T-helper 9 cell (primary cell): ENCODE measurements at regions not wholly inside any gene's neighbourhood (a gene's known extent, or its start where the extent isn't known, plus 50 kb on each side); places are given as distances from the start of the nearest gene placed in this dataset.
"Not testable (repeated sequence)": the region's sequence is repeated elsewhere in the genome, so short reads cannot be mapped to it uniquely, and the experiment has no call there.

Experiments
- DNase-seq: peaks from one replicate; pipeline ENCODE4 v3.0.0-alpha.2; 2020

GRCh38 chr10:31679936-31680335, 248.7 kb downstream of the ARHGAP12 start:
- DNase-seq = no peak

DNA sequence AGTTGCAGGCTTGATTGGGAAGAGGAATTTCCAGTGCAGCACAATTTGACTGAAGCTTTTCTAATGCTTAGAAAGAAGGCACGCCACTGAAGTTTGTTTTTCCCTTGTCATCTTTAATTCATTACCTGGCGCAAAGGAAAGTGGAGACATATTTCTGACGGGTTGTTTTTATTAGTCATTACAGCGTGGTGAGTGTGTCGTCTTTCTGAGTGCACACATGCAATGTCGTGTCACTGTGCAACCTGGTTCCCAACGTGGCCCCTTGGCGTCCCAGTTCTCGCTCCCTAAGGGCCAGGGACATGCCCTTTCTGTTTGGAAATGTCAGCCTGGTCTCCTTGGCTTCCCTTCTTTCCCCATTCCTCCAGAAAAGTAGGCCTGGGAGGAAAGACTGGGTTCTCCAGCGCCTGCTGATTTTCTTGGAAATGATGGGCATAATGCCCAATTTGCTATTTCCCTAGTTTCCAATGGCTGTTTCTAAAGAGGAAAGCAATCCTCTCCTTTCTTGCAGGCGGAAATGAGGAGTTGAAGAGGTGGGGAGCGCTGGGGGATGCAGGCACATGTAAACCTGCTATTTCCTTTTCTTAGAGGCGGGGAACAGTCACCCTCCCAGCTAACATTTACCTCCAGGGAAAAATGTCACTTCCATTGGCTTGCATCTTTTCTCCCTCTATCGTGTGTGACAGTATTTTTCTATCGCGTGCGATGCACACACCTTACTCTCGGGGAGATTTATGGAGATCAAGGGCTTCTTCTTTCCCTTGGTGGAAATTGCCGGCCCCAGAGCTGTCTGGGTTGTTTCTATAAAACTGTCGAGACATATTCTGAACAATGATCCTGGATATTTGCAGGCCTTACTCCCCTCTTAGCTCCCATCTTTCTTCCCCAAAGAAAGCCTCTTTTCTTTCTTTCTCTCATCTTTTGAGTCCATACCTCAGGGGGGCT, 249.8 kb downstream of the ARHGAP12 start:
- DNase-seq = no peak

GRCh38 chr10:31678139-31678536, 250.5 kb downstream of the ARHGAP12 start:
- DNase-seq = no peak

DNA sequence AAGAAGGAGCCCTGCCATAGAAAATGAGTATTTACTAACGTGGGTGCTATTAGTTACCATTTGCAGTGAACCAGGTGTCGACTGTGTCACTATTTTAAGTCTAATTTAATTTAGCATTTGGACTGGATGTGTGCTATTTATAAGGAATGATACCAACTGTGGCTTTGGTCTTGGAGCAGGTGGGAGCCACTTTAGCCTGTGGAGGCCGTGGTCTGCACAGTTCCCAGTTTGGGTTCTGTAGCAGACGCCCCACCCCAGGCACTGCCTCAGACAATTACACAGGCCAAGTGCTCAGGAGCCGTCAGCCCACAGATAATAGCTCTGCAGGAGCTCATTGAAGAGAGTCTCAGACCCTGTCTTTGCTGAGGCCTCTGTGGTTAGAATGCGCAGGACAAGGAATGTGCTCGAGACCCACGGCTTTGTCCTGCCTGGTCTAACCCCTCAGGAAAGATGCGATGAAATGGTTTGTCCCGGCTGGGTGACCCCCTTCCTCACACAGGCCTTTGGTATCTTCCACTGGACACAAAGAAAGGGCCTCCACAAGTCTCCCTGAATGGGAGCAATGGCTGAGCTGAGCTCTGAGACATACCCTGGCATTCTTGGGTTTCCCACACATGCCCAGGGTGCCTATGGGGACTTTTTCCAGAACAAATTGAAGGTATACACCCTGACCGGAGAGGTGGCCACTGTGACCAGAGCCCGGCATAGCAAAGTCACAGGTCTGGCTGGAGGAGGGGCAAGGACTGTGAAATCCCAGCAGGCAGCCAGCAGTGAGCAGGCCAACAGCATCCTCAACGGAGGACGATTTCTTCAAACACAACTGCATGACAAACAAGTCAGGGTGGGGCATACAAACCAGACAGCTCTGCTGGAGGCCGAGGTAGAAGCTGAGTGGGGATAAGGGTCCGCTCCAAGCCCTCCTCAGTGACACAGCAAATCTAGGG, 251.2 kb downstream of the ARHGAP12 start:
- DNase-seq = no peak

- DNase-seq = no peak
Observed at GRCh38 chr10:31675726-31676125, 252.9 kb downstream of the ARHGAP12 start.

- DNase-seq = no peak
Observed at GRCh38 chr10:31669357-31669756, 259.3 kb downstream of the ARHGAP12 start.

DNA sequence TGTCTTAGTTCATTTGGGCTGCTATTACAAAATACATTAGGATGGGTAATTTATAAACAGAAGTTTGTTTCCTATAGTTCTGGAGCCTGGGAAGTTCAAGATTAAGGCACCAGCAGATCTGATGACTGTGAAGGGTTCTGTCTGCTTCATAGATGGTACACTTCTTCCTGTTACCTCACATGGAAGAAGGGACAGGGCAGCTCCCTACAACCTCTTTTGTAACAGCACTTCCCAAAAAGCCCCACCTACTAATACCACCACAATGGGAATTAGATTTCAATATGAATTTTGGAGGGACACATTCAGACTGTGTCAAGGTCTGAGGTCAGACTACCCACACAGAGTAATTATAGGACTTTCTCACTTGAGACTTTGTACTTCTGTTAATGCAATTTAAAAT, 260.3 kb downstream of the ARHGAP12 start:
- DNase-seq = no peak

GRCh38 chr10:31665764-31666279, 262.8 kb downstream of the ARHGAP12 start:
- DNase-seq = not testable (repeated sequence)

DNA sequence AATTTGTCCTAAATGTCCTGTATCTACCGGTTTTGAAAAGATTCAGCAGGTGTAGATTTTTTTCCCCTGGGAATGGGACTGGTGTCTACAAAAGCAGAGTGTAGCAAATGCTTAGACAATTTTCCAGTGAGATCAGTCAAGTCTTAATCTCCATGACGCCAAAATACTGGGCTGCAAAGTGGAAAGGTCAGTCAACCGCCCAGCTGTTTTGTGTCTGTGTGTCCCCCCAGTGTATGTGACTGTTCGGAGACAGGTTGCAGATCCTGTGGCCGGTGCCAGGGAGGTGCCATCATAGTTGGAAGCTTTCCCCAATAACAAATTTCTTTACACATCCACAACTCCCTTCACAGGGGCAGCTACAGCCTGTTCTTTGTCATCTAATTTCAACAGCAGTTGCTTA, 263.8 kb downstream of the ARHGAP12 start:
- no peak for DNase-seq

DNA sequence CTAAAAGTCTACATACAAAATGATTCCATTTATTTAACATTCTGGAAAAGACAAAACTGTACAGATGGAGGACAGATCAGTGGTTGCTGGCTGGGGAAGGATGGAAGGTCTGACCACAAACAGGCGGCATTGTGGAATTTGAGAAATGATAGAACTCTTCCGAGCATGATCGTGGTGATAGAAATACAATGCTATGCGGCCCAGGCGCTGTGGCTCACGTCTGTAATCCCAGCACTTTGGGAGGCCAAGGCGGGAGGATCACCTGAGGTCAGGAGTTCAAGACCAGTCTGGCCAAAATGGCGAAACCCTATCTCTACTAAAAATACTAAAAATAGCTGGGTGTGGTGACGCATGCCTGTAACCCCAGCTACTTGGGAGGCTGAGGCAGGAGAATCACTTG, 264.6 kb downstream of the ARHGAP12 start:
- DNase-seq = not testable (repeated sequence)

DNA sequence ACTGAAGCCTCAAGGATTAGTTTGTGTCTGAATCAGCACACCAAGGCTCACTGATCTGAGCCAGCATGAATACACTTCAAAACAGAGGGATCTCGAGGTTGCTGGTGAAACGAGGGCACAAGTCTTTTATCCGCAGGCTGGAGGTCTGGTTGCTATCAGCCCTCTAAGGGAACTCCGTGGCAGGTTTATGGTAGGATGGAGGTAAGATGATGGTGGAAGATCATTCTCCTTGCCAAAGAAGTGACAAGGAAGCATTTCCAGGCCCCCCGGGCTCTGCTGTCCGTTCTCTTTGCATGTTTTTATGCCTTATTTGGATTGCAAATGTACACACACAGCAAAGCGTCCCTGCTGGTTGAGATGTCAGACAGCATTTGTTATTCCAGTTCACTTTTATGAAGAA, 268.3 kb downstream of the ARHGAP12 start:
- DNase-seq = no peak

DNA sequence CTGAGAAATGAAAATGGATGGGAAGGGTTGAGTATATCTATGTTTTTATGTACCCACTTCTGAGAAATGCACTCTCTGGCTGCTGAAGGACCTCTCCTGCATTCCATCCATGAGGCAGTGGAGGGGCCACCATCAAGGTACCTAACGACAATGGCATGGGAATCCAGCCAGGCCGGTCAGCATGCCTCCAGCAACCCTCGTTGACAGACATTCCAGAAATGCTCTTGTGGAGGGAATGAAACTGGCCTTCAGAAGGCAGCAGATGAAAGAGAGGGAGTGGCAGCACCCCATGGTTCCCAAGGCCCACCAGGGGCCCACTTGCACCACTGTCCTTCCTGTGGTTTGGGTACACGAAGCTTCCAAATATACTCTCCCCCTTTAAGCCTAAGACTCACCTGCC, 269.0 kb downstream of the ARHGAP12 start:
- no peak for DNase-seq

- no peak for DNase-seq
Observed at GRCh38 chr10:31657434-31657872, 271.2 kb downstream of the ARHGAP12 start.

- no peak for DNase-seq
Observed at GRCh38 chr10:31656851-31657433, 271.7 kb downstream of the ARHGAP12 start.

DNA sequence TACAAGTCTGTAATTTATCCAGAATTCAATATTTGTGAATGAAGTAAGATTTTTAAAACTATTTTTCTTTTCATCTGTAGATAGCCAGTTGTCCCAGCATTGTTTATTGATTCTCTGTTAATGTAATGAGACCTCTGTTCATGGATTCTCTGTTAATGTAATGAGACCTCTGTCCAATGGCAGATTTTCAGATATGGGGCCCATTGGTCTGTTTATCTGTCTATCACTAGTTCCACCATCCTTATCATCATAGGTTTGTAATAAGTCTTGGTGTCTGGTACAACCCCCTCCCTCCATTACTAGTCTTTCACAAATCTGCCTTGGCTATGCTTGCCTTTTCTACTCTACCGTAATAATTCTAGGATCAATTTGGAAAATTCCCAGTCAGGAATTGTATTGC, 276.6 kb downstream of the ARHGAP12 start:
- no peak for DNase-seq

GRCh38 chr10:31650010-31650409, 278.6 kb downstream of the ARHGAP12 start:
- DNase-seq = no peak

- DNase-seq = no peak
Observed at GRCh38 chr10:31648966-31649365, 279.7 kb downstream of the ARHGAP12 start.

DNA sequence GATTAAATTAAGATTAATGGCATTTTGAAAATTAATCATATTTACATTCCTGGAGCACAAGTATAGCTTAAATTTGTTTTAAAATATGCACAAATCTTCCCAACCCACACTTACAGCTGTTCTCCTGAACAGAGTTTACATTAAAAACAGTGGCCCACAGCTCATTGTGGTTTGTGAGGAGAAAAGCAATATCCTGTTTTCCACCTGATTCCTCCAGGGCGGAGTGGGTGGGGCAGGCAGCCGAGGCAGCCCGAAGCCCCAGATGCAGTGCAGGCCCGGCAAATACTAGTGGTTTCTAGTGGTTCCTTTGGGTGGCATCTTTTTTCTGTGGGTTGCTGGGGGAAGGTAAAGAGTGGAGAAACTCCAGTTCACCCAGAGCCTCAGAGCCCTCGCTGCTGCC, 280.8 kb downstream of the ARHGAP12 start:
- no peak for DNase-seq

GRCh38 chr10:31646519-31646918, 282.1 kb downstream of the ARHGAP12 start:
- no peak for DNase-seq

- no peak for DNase-seq
Observed at GRCh38 chr10:31645786-31646185, 282.8 kb downstream of the ARHGAP12 start.

- no peak for DNase-seq
Observed at GRCh38 chr10:31644931-31645633, 283.5 kb downstream of the ARHGAP12 start.

DNA sequence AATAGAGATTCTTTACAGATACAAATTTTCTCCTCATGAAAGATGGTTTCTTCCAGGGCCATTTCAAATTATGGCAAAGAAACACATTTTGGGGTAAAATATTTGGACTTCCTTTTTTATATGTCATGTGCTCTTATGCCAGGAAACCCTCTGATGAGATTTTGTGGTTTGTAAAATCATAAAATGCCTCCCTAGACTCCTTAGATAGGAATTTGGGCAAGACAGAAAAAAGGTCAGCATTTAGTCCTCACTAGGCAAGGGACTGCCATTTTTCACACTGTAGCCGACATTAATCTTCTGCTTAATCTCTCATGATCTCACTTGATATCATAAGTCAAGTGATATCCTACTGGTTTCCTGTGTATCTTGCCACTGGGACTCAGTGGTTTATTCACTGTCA, 286.4 kb downstream of the ARHGAP12 start:
- no peak for DNase-seq
